OCI-M1 (cell line): ENCODE measurements at regions not wholly inside any gene's neighbourhood (a gene's known extent, or its start where the extent isn't known, plus 50 kb on each side); places are given as distances from the start of the nearest gene placed in this dataset.

Experiments
- DNase-seq: peaks from one replicate; lab custom pipeline; 2025; lab: John Stamatoyannopoulos, UW

GRCh38 chr13:62678039-62678438 lies 1262.4 kb upstream of the PCDH20 start:
- peak; percentile 38 for DNase-seq

- no peak for DNase-seq
Measured at GRCh38 chr13:62663767-62664166, 1248.1 kb upstream of the PCDH20 start.

GRCh38 chr13:62659365-62659764 lies 1243.7 kb upstream of the PCDH20 start:
- DNase-seq, result no peak

GRCh38 chr13:62653371-62653770 lies 1237.7 kb upstream of the PCDH20 start:
- no peak for DNase-seq

- DNase-seq, result no peak
Measured at GRCh38 chr13:62643799-62644524, 1228.3 kb upstream of the PCDH20 start.

- DNase-seq, result no peak
Measured at GRCh38 chr13:62643007-62643483, 1227.4 kb upstream of the PCDH20 start.

GRCh38 chr13:62635161-62635560 lies 1219.5 kb upstream of the PCDH20 start:
- DNase-seq, result no peak

GRCh38 chr13:62633448-62633847 lies 1217.8 kb upstream of the PCDH20 start:
- DNase-seq, result no peak

GRCh38 chr13:62631619-62632018 lies 1216.0 kb upstream of the PCDH20 start:
- DNase-seq, result no peak

GRCh38 chr13:62631124-62631523 lies 1215.5 kb upstream of the PCDH20 start:
- DNase-seq, result no peak

- DNase-seq, result no peak
Measured at GRCh38 chr13:62629618-62630017, 1214.0 kb upstream of the PCDH20 start.

GRCh38 chr13:62627226-62627625 lies 1211.6 kb upstream of the PCDH20 start:
- no peak for DNase-seq

GRCh38 chr13:62626771-62627170 lies 1211.1 kb upstream of the PCDH20 start:
- DNase-seq, result peak; percentile 31

GRCh38 chr13:62625214-62625881 lies 1209.7 kb upstream of the PCDH20 start:
- DNase-seq, result no peak

- no peak for DNase-seq
Measured at GRCh38 chr13:62613819-62614218, 1198.2 kb upstream of the PCDH20 start.

GRCh38 chr13:62611343-62611742 lies 1195.7 kb upstream of the PCDH20 start:
- DNase-seq, result no peak

GRCh38 chr13:62598708-62599107 lies 1183.1 kb upstream of the PCDH20 start:
- no peak for DNase-seq

- peak; percentile 10 for DNase-seq
Measured at GRCh38 chr13:62595976-62596375, 1180.3 kb upstream of the PCDH20 start.

- no peak for DNase-seq
Measured at GRCh38 chr13:62593804-62594203, 1178.2 kb upstream of the PCDH20 start.

- no peak for DNase-seq
Measured at GRCh38 chr13:62583466-62583865, 1167.8 kb upstream of the PCDH20 start.

GRCh38 chr13:62578402-62578801 lies 1162.8 kb upstream of the PCDH20 start:
- no peak for DNase-seq

- DNase-seq, result no peak
Measured at GRCh38 chr13:62564770-62565169, 1149.1 kb upstream of the PCDH20 start.

GRCh38 chr13:62563251-62563650 lies 1147.6 kb upstream of the PCDH20 start:
- no peak for DNase-seq

GRCh38 chr13:62556978-62557377 lies 1141.3 kb upstream of the PCDH20 start:
- no peak for DNase-seq
